ENCODE measurements at regions not wholly inside any gene's neighbourhood (a gene's known extent, or its start where the extent isn't known, plus 50 kb on each side); places are given as distances from the start of the nearest gene placed in this dataset.

DNA sequence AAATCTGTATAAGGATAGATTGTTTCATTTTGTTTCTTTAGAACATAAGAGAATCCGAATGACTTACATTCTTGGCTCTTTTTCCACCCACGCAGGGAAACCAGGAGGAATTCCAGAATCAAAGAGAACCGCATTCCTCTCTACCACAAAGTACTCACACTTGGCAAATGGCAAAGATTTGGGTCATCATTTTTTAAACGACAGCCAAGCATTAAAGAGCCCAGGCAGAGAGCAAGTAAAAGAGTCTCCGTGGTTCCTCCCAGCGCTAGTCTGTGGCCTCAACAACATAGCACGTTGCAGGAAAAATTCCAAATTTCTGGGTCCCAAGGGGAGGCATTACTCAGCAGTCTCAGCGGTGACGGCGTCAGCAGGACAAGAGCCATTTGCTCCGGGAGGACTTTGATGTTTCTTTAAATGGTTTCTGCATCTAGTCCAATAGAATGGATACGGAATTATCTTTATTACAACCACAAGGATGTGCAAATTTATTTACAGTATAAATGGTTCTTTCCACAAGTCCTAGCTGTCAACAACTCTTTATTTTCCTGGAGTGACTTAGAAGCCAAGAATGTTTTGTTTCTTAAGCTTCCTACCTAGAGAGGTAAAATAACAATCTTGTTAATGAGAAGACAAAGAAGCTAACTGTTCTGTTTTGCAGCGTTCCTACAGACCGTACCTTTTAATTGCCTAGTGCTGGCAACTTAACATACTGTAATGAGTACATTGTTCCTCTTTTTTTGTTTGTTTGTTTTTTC, 232.5 kb downstream of the SKIDA1 start:
- DNase-seq (ENCODE audit: low read depth in 1 of 2, low spot score in 2 of 2) = peak in 1 of 2 experiments; percentile 58
- Histone ChIP-seq H2BK15ac (ENCODE audit: low read length) (no peak overlapping the region), H3K56ac (replicated peaks; ENCODE audit: insufficient read length, low read depth, low read length) (peak overlapping the region; percentile 72), H3K9ac (replicated peaks in 1 of 4; ENCODE audit: extremely low read depth in 1 of 4, low read depth in 3 of 4, low read length in 3 of 4) (peak overlapping the region in 3 of 4 experiments; percentile 31 to 71 (median 46); a peak in 4 of 7 replicates), H2BK120ac (replicated peaks; ENCODE audit: low read depth, low read length) (peak overlapping the region; percentile 41), H3K36me3 (ENCODE audit: control insufficient read depth in 2 of 4, insufficient read depth in 4 of 4, low read length in 3 of 4) (peaks cover 0 to 3% (median 0%) of the 10 kb centered on the region in 4 experiments; a peak in 3 of 8 replicates), H4K20me1 (replicated peaks in 1 of 2; ENCODE audit: control insufficient read depth in 1 of 2, insufficient read depth in 2 of 2, low read length in 2 of 2) (no peaks in the 10 kb centered on the region), H3K14ac (ENCODE audit: insufficient read length) (no peak overlapping the region), H2BK5ac (ENCODE audit: low read depth, low read length) (peak overlapping the region; percentile 92), H3K27ac (ENCODE audit: low read depth, low read length) (peak overlapping the region; percentile 82), H3K4me3 (ENCODE audit: extremely low read depth in 1 of 4, insufficient read depth in 2 of 4, low read depth in 3 of 4, low read length in 4 of 4) (peak overlapping the region; percentile 36 to 67 (median 54)), H4K5ac (ENCODE audit: insufficient read length, low read depth, low read length) (peak overlapping the region; percentile 99), H3K27me3 (replicated peaks in 1 of 4; ENCODE audit: control insufficient read depth in 3 of 4, extremely low read depth in 1 of 4, insufficient read depth in 3 of 4, low read length in 3 of 4) (no peaks in the 10 kb centered on the region), H3K4me2 (ENCODE audit: insufficient read depth in 1 of 2, low read depth in 2 of 2, low read length in 2 of 2) (peak overlapping the region; percentile 59 to 73), H2BK20ac (ENCODE audit: low read length) (no peak overlapping the region; the same call in 1 of the 2 replicates), H3K9me3 (ENCODE audit: insufficient read depth in 2 of 2, low read depth in 1 of 2, low read length in 1 of 2) (no peaks in the 10 kb centered on the region), H3K4ac (replicated peaks; ENCODE audit: insufficient read length, low read depth, low read length) (no peak overlapping the region), H3K18ac (ENCODE audit: extremely low read depth, low read length) (peak overlapping the region; percentile 65; the same call in 1 of the 2 replicates), H3K23me2 (ENCODE audit: low read depth, low read length) (no peaks in the 10 kb centered on the region), H3K4me1 (replicated peaks in 1 of 4; ENCODE audit: control insufficient read depth in 3 of 4, insufficient read depth in 4 of 4, low read length in 3 of 4) (peaks cover 3 to 28% (median 22%) of the 10 kb centered on the region in 4 experiments), H4K8ac (ENCODE audit: extremely low read depth, insufficient read depth, low read length) (peak overlapping the region; percentile 19; the same call in 1 of the 2 replicates), H3K79me1 (ENCODE audit: low read depth, low read length) (no peaks in the 10 kb centered on the region), H3K23ac (ENCODE audit: insufficient read length) (no peak overlapping the region), H3K79me2 (ENCODE audit: control insufficient read depth in 1 of 2, insufficient read depth in 2 of 2, low read length in 2 of 2) (peaks cover 0 to 31% of the 10 kb centered on the region in 2 experiments; a peak in 3 of 4 replicates), H4K91ac (replicated peaks; ENCODE audit: insufficient read length, low read length) (peak overlapping the region; percentile 20), H2AK5ac (ENCODE audit: low read depth, low read length) (no peak overlapping the region), H2AFZ (ENCODE audit: low read length) (no peak overlapping the region), H2BK12ac (ENCODE audit: low read depth, low read length) (peak overlapping the region; percentile 68; the same call in 1 of the 2 replicates)
- peak; percentile 83 for FAIRE-seq
- 2% methylated on average over 14 of the region's 14 CpGs; no CpG with 5 or more reads in 1 of the 2 experiments for WGBS, 2 experiments (ENCODE audit: extremely low coverage in 1 of 2, insufficient coverage in 1 of 2, insufficient read length in 1 of 2, insufficient replicate concordance in 2 of 2, low coverage in 1 of 2, low lambda C conversion rate in 2 of 2, missing lambda C conversion rate in 1 of 2)
- CTCF ChIA-PET (ENCODE audit: partially characterized antibody) = interaction anchor here (0.6 to 1.5 kb wide), 6 partner anchors 10 to 214 kb away, joined by 3 to 8 read pairs (median 4); no protein-coding TSS in a partner anchor
- POLR2A ChIA-PET (ENCODE audit: partially characterized antibody) = interaction anchor here (1.0 to 3.4 kb wide), 5 partner anchors 10 to 205 kb away, joined by 3 to 25 read pairs (median 3); no protein-coding TSS in a partner anchor
- TF ChIP-seq CHD2 (IDR thresholded peaks at IDR 0.05; ENCODE audit: low read length) (no peak), ASH2L (IDR thresholded peaks at IDR 0.05; ENCODE audit: low read length) (no peak), RFX5 (IDR thresholded peaks at IDR 0.05; ENCODE audit: borderline replicate concordance, low read depth, low read length) (no peak), RBBP5 (IDR thresholded peaks at IDR 0.05; ENCODE audit: borderline replicate concordance, low read depth, low read length) (0 out of 2 replicates have a peak, but pooled peaks have one; percentile 62), BACH1 (IDR thresholded peaks at IDR 0.05; ENCODE audit: low read length) (peak; percentile 96), MAFK (IDR thresholded peaks at IDR 0.05; ENCODE audit: low read depth, low read length) (peak; percentile 86), SAP30 (IDR thresholded peaks at IDR 0.05; ENCODE audit: insufficient read depth, insufficient replicate concordance, low read length) (no peak), CEBPB (IDR thresholded peaks at IDR 0.05; ENCODE audit: low read depth, low read length) (no peak), NANOG (IDR thresholded peaks at IDR 0.05; ENCODE audit: insufficient read depth, low read depth, low read length, poor library complexity, severe bottlenecking) (peak; percentile 23), TCF12 (IDR thresholded peaks at IDR 0.05; ENCODE audit: low read depth, low read length) (no peak), CBX8 (IDR thresholded peaks at IDR 0.05; ENCODE audit: borderline replicate concordance, low read depth, low read length) (no peak), POLR2A (IDR thresholded peaks at IDR 0.05; ENCODE audit: control extremely low read depth in 1 of 2, low read depth in 2 of 2, low read length in 2 of 2) (peak; percentile 61 to 78)
